HEK293T (cell line): ENCODE measurements at regions not wholly inside any gene's neighbourhood (a gene's known extent, or its start where the extent isn't known, plus 50 kb on each side); places are given as distances from the start of the nearest gene placed in this dataset.

ENCODE experiments used
- CTCF ChIA-PET: fragments of 350-600 bp; formaldehyde crosslinking; extraction: SDS; loops from one replicate; lab custom pipeline; 2021; ENCODE audit warnings: antibody characterized with exemption, inconsistent platforms; lab: Yijun Ruan, JAX
- POLR2A ChIA-PET: fragments of 350-600 bp; formaldehyde crosslinking; extraction: SDS; loops from one replicate; lab custom pipeline; 2020; ENCODE audit warnings: antibody characterized with exemption, inconsistent platforms; lab: Yijun Ruan, JAX
- DNase-seq: peaks from one replicate; pipeline ENCODE4 v3.0.0; 2012; ENCODE audit warnings: mixed read lengths; ENCODE audit errors: extremely low spot score
- ARNT ChIP-seq: fragments of 450-650 bp; IDR thresholded peaks from 2 replicates; pipeline ENCODE4 v1.6.1; 2017; ENCODE audit warnings: mild to moderate bottlenecking
- BHLHE40 ChIP-seq: fragments of 450-650 bp; IDR thresholded peaks from 2 replicates; pipeline ENCODE4 v1.6.1; 2016; ENCODE audit warnings: mild to moderate bottlenecking, moderate library complexity, borderline replicate concordance
- CTBP1 ChIP-seq: fragments of 450-650 bp; IDR thresholded peaks from 2 replicates; pipeline ENCODE4 v1.6.1; 2016; ENCODE audit warnings: borderline replicate concordance
- ELF4 ChIP-seq: fragments of 450-650 bp; IDR thresholded peaks from 2 replicates; pipeline ENCODE4 v1.6.1; 2017; ENCODE audit warnings: antibody characterized with exemption
- FOXA1 ChIP-seq: fragments of 450-650 bp; IDR thresholded peaks from 2 replicates; pipeline ENCODE4 v1.6.1; 2016; ENCODE audit warnings: mild to moderate bottlenecking
- FOXK2 ChIP-seq: fragments of 450-650 bp; IDR thresholded peaks from 2 replicates; pipeline ENCODE4 v1.6.1; 2016; ENCODE audit warnings: mild to moderate bottlenecking
- FOXM1 ChIP-seq: fragments of 450-650 bp; IDR thresholded peaks from 2 replicates; pipeline ENCODE4 v1.6.1; 2017; ENCODE audit warnings: mild to moderate bottlenecking, borderline replicate concordance
- HDGF ChIP-seq: fragments of 450-650 bp; IDR thresholded peaks from 2 replicates; pipeline ENCODE4 v1.6.1; 2017; ENCODE audit warnings: antibody characterized with exemption, borderline replicate concordance
- L3MBTL2 ChIP-seq: fragments of 450-650 bp; conservative IDR thresholded peaks from 2 replicates; pipeline ENCODE4 v1.6.1; 2016; ENCODE audit warnings: mild to moderate bottlenecking
- LEF1 ChIP-seq: fragments of 450-650 bp; IDR thresholded peaks from 2 replicates; pipeline ENCODE4 v1.6.1; 2017; ENCODE audit warnings: mild to moderate bottlenecking, borderline replicate concordance
- NFRKB ChIP-seq: fragments of 450-650 bp; IDR thresholded peaks from 2 replicates; pipeline ENCODE4 v1.6.1; 2016; ENCODE audit warnings: mild to moderate bottlenecking, moderate library complexity
- SP1 ChIP-seq: fragments of 450-650 bp; IDR thresholded peaks from 2 replicates; pipeline ENCODE4 v1.6.1; 2017
- SUZ12 ChIP-seq: fragments of 450-650 bp; IDR thresholded peaks from 2 replicates; pipeline ENCODE4 v1.6.1; 2016; ENCODE audit warnings: mild to moderate bottlenecking
- TARDBP ChIP-seq: fragments of 450-650 bp; IDR thresholded peaks from 2 replicates; pipeline ENCODE4 v1.6.1; 2016
- ZNF384 ChIP-seq: fragments of 450-650 bp; IDR thresholded peaks from 2 replicates; pipeline ENCODE4 v1.6.1; 2016
- TF ChIP-seq, protein P1 (sequence below): fragments of 450-650 bp; IDR thresholded peaks from 2 replicates; pipeline ENCODE4 v1.6.1; 2016

DNA sequence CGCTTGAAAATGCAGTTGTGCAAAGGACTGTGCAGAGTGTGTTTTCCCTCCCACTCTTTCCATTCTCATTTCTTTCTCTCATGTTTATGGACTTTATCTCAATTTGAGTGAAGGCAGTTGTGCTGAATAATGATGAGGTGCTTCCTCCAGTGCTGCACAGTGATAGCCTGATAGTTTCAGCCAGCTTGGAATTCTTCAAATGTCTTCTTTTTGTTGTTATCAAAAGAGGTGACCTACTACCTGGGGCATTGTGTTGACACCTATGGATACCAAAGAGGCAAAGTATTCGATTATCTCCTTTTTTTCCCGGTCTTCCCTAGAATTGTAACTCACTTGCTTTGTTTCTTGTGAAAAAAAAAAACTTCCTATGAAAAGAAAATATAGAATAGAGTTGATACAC lies 132.6 kb upstream of the ESRRG start:
- no peak for TF ChIP-seq ZNF384
- TF ChIP-seq ARNT: no peak
- no peak for TF ChIP-seq TARDBP
- no peak for TF ChIP-seq LEF1
- TF ChIP-seq HDGF: no peak
- no peak for TF ChIP-seq SUZ12
- no peak for TF ChIP-seq ELF4
- TF ChIP-seq FOXM1: no peak
- TF ChIP-seq, protein P1, sequence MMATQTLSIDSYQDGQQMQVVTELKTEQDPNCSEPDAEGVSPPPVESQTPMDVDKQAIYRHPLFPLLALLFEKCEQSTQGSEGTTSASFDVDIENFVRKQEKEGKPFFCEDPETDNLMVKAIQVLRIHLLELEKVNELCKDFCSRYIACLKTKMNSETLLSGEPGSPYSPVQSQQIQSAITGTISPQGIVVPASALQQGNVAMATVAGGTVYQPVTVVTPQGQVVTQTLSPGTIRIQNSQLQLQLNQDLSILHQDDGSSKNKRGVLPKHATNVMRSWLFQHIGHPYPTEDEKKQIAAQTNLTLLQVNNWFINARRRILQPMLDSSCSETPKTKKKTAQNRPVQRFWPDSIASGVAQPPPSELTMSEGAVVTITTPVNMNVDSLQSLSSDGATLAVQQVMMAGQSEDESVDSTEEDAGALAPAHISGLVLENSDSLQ: no peak
- TF ChIP-seq FOXA1: no peak
- no peak for TF ChIP-seq FOXK2
- TF ChIP-seq CTBP1: no peak
- no peak for TF ChIP-seq L3MBTL2
- no peak for TF ChIP-seq BHLHE40
- TF ChIP-seq SP1: no peak
- no peak for TF ChIP-seq NFRKB
- CTCF ChIA-PET: interaction anchor here (0.6 kb wide), 1 partner anchor 429 kb away, joined by 4 read pairs; no protein-coding TSS in a partner anchor
- no peak for DNase-seq
- POLR2A ChIA-PET: no interaction called here

DNA sequence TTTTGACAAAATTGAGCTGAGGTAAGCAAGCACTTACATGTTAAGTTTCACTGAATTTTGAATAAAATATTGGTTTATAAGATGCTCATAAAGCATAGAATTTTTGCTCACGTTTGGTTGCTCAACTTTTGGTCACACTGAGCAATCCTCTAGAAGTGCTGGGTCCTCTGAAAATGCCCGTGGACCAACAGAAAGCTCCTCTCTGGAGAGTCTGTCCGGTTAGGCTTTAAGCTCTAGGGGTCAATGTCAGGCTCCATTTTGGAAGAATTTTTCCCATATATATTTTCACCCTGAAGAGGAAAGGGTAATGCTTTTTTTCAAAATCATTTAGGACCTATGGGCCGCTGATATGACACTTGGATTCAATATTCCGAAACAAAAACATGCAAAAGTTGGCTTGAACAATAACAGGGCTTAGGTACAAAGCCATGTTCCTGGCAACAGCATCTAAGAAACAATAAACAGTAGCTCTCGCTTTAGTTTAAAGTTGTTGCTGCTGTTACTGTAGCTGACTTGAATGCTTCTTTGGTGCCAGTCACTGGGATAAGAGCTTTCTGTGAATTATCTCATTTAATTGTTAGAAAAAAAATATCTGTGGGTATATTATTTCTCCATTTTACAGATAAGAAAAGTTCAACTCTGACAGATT lies 131.7 kb upstream of the ESRRG start:
- ChIA-PET CTCF (interaction anchor here (0.6 to 0.7 kb wide), 3 partner anchors 35 to 747 kb away, joined by 3 to 4 read pairs (median 4); no protein-coding TSS in a partner anchor), POLR2A (no interaction called here)
- DNase-seq: no peak
- no peak for TF ChIP-seq SP1
- TF ChIP-seq ELF4: no peak
- TF ChIP-seq HDGF: no peak
- TF ChIP-seq FOXM1: no peak
- no peak for TF ChIP-seq CTBP1

DNA sequence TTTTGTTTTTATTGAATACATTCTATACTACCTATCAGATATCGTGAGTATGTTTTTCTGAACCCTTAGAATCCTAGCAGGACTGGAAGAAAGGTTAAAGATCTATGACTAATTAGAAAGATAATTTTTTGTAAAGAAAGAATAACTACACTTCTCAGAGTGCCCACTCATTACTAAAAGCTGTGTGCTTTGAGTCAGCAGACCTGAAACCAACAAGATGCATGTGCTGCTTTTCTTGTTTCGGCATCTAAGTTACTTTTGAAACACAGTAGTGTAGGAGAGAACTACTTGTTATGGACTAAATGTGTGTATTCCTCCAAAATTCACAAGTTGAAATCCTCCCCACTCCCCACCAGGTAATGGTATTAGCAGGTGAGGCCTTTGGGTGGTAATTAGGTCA lies 127.8 kb upstream of the ESRRG start:
- ChIA-PET POLR2A (no interaction called here), CTCF (no interaction called here)
- TF ChIP-seq ZNF384 (no peak), ARNT (no peak), NFRKB (no peak), BHLHE40 (no peak), ELF4 (no peak), SP1 (no peak), LEF1 (no peak), TARDBP (no peak), SUZ12 (no peak), L3MBTL2 (no peak), CTBP1 (no peak), HDGF (no peak), FOXK2 (no peak), FOXA1 (no peak), FOXM1 (no peak)
- TF ChIP-seq, protein P1: no peak
- DNase-seq: no peak

DNA sequence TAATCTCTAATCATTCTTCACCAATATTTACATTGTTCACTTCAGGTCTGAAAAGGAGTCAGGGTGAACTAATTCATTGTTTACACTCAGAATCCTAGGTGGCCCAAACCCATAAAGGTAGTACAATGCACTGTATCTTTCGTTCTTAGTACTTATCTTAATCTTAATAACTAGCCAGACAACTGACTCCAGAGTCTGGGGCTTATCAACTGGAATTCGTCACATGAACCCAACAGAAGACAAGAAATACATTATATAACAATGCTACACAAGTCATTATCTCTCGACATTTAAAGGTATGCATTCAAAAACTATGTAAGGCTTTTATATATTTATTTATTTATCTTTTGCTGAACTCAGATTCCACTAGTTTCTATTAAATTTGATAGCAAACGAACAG lies 125.9 kb upstream of the ESRRG start:
- ChIA-PET POLR2A (no interaction called here), CTCF (no interaction called here)
- TF ChIP-seq, protein P1: no peak
- TF ChIP-seq FOXA1 (no peak), ZNF384 (no peak), L3MBTL2 (no peak), ARNT (no peak), FOXK2 (no peak), ELF4 (no peak)
- DNase-seq: no peak

DNA sequence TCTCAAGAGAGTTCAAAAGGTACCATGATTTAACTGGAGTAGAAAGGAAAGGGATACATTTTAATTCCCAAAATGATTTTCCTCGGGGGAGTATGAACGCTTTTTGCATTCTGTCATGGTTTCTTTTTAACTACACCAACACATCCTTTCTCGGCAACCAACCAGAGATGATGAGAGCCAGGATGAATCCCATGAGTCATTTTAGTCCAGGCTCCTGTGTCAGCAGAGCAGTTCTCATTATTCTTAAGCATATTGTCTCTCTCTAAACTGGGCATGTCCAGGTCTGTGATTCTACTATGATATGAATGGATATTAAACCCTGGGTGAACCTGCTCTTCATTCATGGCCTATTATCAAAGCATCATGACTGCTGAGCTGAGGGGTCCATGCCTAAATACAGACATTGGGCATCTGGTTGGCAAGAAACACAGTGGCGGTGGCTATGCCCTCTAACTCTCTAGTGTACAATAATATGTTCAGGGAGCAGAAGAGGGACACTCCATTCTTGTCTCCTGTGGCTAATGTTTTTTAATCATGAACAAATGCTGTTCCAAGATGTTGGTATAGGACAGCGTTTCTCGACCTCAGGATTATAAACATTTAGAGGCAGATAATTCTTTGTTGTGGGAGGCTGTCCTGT lies 124.3 kb upstream of the ESRRG start:
- CTCF ChIA-PET: no interaction called here
- TF ChIP-seq ZNF384: no peak
- no peak for TF ChIP-seq HDGF
- no peak for TF ChIP-seq FOXM1
- no peak for DNase-seq
- POLR2A ChIA-PET: no interaction called here

DNA sequence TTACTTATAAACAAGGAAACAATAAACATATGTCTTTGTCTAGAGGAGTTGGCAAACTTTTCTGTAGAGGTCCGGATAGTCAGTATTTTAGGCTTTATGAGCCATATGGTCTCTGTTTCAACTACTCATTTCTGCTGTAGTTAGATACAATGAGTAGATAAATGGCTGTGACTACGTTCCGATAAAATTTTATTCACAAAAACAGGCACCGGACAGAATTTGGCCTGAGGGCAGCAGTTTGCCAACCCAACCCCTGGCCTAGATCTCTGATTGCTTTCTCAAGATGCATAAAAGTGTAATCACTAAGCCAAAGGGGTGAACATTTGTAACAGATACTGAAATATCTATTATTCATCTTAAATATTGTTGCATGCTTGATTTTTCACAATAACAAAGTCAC lies 123.1 kb upstream of the ESRRG start:
- ChIA-PET CTCF (no interaction called here), POLR2A (no interaction called here)
- DNase-seq: no peak
- TF ChIP-seq TARDBP (no peak), CTBP1 (no peak), SUZ12 (no peak), BHLHE40 (no peak), FOXA1 (no peak), ARNT (no peak), FOXK2 (no peak), SP1 (no peak), HDGF (no peak), LEF1 (no peak), L3MBTL2 (no peak), FOXM1 (no peak), NFRKB (no peak), ELF4 (no peak), ZNF384 (no peak)
- TF ChIP-seq, protein P1: no peak
